LNCAP (cell line): ENCODE measurements at regions not wholly inside any gene's neighbourhood (a gene's known extent, or its start where the extent isn't known, plus 50 kb on each side); places are given as distances from the start of the nearest gene placed in this dataset.

ENCODE experiments used
- TF ChIP-seq, protein P1 (sequence below): fragments of 450-650 bp; IDR thresholded peaks from 2 replicates; pipeline ENCODE4 v1.5.1; 2017; ENCODE audit warnings: mild to moderate bottlenecking

DNA sequence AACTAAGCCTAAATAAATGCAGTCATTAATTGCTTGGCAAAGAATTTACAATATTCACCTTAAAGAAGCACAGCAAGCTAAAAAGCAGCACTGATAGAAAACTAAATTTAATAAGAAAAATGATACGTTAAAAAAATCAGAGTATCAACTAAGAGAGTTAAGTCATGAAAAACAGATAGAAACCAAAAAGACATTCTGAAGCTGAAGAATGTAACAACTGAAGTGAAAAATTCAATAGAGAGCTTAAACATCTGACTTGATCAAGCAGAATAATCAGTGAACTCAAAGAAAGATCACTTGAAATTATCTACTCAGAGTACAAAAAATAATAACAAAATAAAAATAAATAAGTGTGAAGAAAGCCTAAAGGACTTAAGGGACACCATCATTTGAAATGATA, 588.0 kb upstream of the HS3ST1 start:
- TF ChIP-seq, protein P1, sequence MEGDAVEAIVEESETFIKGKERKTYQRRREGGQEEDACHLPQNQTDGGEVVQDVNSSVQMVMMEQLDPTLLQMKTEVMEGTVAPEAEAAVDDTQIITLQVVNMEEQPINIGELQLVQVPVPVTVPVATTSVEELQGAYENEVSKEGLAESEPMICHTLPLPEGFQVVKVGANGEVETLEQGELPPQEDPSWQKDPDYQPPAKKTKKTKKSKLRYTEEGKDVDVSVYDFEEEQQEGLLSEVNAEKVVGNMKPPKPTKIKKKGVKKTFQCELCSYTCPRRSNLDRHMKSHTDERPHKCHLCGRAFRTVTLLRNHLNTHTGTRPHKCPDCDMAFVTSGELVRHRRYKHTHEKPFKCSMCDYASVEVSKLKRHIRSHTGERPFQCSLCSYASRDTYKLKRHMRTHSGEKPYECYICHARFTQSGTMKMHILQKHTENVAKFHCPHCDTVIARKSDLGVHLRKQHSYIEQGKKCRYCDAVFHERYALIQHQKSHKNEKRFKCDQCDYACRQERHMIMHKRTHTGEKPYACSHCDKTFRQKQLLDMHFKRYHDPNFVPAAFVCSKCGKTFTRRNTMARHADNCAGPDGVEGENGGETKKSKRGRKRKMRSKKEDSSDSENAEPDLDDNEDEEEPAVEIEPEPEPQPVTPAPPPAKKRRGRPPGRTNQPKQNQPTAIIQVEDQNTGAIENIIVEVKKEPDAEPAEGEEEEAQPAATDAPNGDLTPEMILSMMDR: no peak

DNA sequence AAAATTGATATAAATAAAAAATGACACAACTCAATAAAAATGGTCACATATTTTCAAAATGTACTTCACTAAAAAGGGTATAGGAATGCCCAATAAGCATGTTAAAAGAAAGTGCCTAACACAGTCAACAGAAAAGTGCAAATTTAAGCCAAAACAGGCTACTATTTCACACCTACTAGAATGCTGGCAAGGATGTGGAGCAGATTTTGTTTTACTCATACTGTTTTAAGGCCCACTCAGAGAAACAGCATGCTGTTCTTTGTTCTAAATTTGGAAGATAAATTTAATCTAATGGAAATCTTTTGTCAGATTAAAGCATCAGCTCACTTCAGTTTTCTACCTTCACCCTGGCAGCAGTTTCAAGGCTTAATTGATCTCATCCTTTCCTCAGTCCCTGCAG, 576.8 kb upstream of the HS3ST1 start:
- TF ChIP-seq, protein P1: no peak

DNA sequence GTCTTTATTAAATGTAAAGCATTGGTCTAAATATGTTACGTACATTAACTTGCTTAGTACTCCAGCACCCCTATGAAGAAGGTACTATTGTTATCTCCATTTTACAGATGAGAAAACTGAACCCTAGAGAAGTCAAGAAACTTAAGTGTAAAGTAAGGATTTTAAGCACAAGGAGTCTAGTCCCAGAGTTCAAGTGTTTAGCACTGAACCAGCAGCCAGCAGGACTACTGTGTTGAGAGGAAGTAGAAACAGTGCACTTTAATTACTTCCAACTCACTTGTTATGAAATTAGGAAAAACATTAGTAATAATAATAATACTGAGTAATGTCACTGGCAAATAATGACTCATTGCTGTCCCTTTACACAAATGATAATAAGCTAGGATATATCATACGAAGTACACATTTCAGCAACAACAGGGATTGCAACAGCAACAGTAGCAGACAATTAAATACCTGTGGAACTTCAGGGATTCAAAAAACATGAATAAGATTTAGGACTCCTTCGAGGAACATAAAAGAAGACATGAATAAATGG, 548.1 kb upstream of the HS3ST1 start:
- TF ChIP-seq, protein P1: no peak

DNA sequence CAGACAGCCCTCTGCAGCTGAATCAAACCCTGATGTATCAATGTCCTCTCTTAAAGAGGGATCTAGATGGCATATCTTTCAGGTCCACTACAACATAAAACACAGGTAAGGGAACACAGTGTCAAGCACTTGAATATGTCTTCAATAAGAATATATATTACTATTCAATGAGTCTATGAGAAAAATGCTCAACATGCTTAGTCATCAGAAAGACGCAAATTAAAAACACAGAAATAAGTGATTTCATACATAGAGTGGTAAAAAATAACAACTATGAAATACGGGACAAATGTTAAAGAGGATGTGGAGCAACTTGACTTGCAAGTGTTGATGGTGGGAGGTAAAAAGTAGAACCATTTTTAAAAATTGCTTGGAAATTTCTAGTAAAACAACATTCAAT, 544.6 kb upstream of the HS3ST1 start:
- TF ChIP-seq, protein P1: no peak

DNA sequence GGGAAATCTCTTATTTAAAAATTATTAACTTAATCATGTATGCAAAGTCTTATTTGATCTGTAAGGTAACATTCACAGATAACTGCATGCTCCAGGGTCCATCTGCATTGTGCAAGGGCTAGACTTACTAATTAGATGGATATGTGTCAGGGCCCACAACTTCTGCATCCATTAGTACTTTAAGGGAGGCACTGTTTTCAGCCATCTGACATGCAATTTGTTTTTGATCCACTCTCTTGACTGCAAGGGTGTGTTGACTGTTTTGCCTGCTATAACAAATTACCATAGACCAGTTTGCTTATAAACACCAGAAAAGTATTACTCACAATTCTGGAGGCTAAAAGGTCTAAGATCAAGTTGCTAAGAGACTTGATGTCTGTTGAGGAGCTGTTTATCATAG, 542.1 kb upstream of the HS3ST1 start:
- TF ChIP-seq, protein P1: no peak

DNA sequence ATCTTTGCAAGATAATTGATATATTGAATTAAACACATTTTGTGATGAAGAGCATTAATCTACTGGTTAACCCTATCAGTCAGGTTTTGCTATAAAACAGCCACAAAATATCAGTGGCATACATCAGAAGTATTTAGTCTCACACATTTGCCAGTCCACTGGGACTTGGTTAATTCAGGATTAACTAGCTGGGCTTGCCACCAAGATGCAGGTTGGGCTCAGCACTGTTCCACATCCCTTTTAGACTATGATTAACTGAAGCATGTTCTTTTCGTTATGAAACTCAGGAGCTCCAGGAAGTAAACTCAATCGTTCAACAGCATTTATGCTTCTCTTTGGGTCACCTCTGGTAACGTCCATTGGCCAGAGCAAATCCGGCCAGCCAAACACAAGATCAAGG, 538.1 kb upstream of the HS3ST1 start:
- TF ChIP-seq, protein P1: no peak

DNA sequence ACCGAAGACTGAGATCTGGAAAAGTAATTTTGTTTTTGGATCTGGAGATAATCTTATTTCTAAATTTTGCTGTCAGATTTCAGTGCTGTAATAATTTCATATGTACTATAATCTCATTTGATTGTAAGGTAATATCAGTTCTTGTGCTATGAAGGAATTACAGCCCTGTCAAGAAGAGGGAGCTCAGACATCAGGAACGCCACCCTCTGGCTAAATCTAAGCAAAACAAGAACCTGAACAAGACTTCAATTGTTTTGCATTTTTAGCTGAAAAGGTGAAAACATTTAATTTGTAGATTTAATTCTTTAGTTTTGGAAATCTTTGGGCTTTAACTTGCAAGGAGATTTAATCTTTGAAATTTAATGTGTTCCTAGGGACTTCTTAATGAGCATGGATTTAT, 525.4 kb upstream of the HS3ST1 start:
- TF ChIP-seq, protein P1: peak; percentile 72

DNA sequence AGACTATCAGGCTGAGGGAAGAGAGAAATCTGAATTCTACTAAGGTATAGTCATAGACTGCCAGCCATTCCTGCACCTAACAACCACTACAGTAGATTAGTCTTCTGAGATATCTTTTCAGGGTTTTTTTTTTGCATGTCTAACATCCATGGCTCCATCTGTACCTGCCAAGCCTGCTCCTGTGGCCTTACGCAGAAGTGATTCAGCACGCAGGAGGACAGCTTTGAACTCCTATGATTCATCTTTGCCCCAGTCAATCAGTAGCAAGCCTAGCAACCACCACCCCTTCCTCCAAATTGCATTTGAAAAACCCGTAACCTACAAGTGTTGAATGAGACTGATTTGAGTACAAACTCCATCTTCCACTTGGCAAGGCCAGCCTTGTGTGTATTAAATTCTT, 520.7 kb upstream of the HS3ST1 start:
- TF ChIP-seq, protein P1: no peak
